ENCODE measurements at regions not wholly inside any gene's neighbourhood (a gene's known extent, or its start where the extent isn't known, plus 50 kb on each side); places are given as distances from the start of the nearest gene placed in this dataset.

GRCh38 chr1:184192796-184193195, 141.3 kb downstream of the TSEN15 start:
- no peak for TF ChIP-seq CTCF (IDR thresholded peaks at IDR 0.05)
- TF ChIP-seq POLR2AphosphoS5 (IDR thresholded peaks at IDR 0.05) = no peak
- TF ChIP-seq POLR2A (IDR thresholded peaks at IDR 0.05) = no peak

Data from prostate gland (tissue), 2 donors.